HEK293 (cell line): ENCODE measurements at regions not wholly inside any gene's neighbourhood (a gene's known extent, or its start where the extent isn't known, plus 50 kb on each side); places are given as distances from the start of the nearest gene placed in this dataset.

Experiments used
- CTCF ChIA-PET: fragments of 350-600 bp; formaldehyde crosslinking; extraction: SDS; loops from one replicate; lab custom pipeline; 2021; ENCODE audit warnings: antibody characterized with exemption; lab: Yijun Ruan, JAX
- POLR2A ChIA-PET: fragments of 300-600 bp; formaldehyde crosslinking; extraction: SDS; loops from one replicate; lab custom pipeline; 2020; ENCODE audit warnings: antibody characterized with exemption, inconsistent platforms; lab: Yijun Ruan, JAX
- H3K27ac ChIP-seq: fragments of 200-500 bp; sonication (Bioruptor generic); 2 replicates; pipeline ENCODE4 v1.5.1; 2014; ENCODE audit warnings: low read depth, low read length, control low read depth, inconsistent platforms; ENCODE audit errors: extremely low read depth
- H3K36me3 ChIP-seq, 2 experiments: fragments of 200-500 bp in 1 of 2; sonication (Bioruptor generic) in 1 of 2; 1 replicate in 1 of 2; 2 replicates in 1 of 2; pipeline ENCODE4 v1.5.1; 2014 to 2017; ENCODE audit warnings: inconsistent platforms in 2 of 2, low read length in 2 of 2; ENCODE audit not compliant: control insufficient read depth in 2 of 2, insufficient read depth in 1 of 2
- H3K4me1 ChIP-seq: fragments of 200-500 bp; sonication (Bioruptor generic); 2 replicates; pipeline ENCODE4 v1.5.1; 2014; ENCODE audit warnings: mild to moderate bottlenecking, low read length, inconsistent platforms; ENCODE audit not compliant: control insufficient read depth, insufficient read depth
- H3K4me3 ChIP-seq: 2 replicates; pipeline ENCODE4 v1.5.1; 2011; ENCODE audit warnings: low read depth, mild to moderate bottlenecking, control low read depth, low read length, moderate library complexity
- H3K9me3 ChIP-seq: fragments of 200-500 bp; sonication (Bioruptor generic); 2 replicates; pipeline ENCODE4 v1.5.1; 2014; ENCODE audit warnings: low read depth, low read length, inconsistent platforms; ENCODE audit not compliant: control insufficient read depth, insufficient read depth
- AEBP2 ChIP-seq: fragments of 450-650 bp; formaldehyde crosslinking; IDR thresholded peaks from 2 replicates; pipeline ENCODE4 v1.5.1; 2016; ENCODE audit warnings: missing biosample characterization, missing genetic modification characterization, borderline replicate concordance
- ATF2 ChIP-seq: fragments of 450-650 bp; formaldehyde crosslinking; IDR thresholded peaks from 2 replicates; pipeline ENCODE4 v1.5.1; 2016; ENCODE audit warnings: missing biosample characterization, missing genetic modification characterization, low read depth
- BCL6B ChIP-seq: fragments of 450-650 bp; formaldehyde crosslinking; IDR thresholded peaks from 2 replicates; pipeline ENCODE4 v1.5.1; 2017; ENCODE audit warnings: missing biosample characterization, missing genetic modification characterization
- GLIS1 ChIP-seq: fragments of 450-650 bp; formaldehyde crosslinking; IDR thresholded peaks from 2 replicates; pipeline ENCODE4 v1.5.1; 2016; ENCODE audit warnings: missing biosample characterization, missing genetic modification characterization
- KLF16 ChIP-seq: fragments of 450-650 bp; formaldehyde crosslinking; IDR thresholded peaks from 2 replicates; pipeline ENCODE4 v1.5.1; 2017; ENCODE audit warnings: missing biosample characterization, missing genetic modification characterization
- KLF17 ChIP-seq: fragments of 450-650 bp; formaldehyde crosslinking; IDR thresholded peaks from 2 replicates; pipeline ENCODE4 v1.5.1; 2016; ENCODE audit warnings: missing biosample characterization, missing genetic modification characterization
- KLF9 ChIP-seq: fragments of 450-650 bp; formaldehyde crosslinking; IDR thresholded peaks from 2 replicates; pipeline ENCODE4 v1.5.1; 2016; ENCODE audit warnings: missing biosample characterization, missing genetic modification characterization, low read depth
- PATZ1 ChIP-seq: fragments of 450-650 bp; formaldehyde crosslinking; IDR thresholded peaks from 2 replicates; pipeline ENCODE4 v1.5.1; 2016; ENCODE audit warnings: missing biosample characterization, missing genetic modification characterization
- PRDM1 ChIP-seq: fragments of 450-650 bp; formaldehyde crosslinking; IDR thresholded peaks from 2 replicates; pipeline ENCODE4; 2016; ENCODE audit warnings: missing biosample characterization, missing genetic modification characterization
- SP2 ChIP-seq: fragments of 450-650 bp; formaldehyde crosslinking; IDR thresholded peaks from 2 replicates; pipeline ENCODE4 v1.5.1; 2016; ENCODE audit warnings: missing biosample characterization, missing genetic modification characterization
- ZNF169 ChIP-seq: fragments of 450-650 bp; formaldehyde crosslinking; IDR thresholded peaks from 2 replicates; pipeline ENCODE4 v1.5.1; 2016; ENCODE audit warnings: missing biosample characterization, missing genetic modification characterization
- ZNF223 ChIP-seq: fragments of 450-650 bp; formaldehyde crosslinking; IDR thresholded peaks from 2 replicates; pipeline ENCODE4 v1.5.1; 2016; ENCODE audit warnings: missing biosample characterization, missing genetic modification characterization
- ZNF302 ChIP-seq: fragments of 450-650 bp; formaldehyde crosslinking; IDR thresholded peaks from 2 replicates; pipeline ENCODE4 v1.5.1; 2016; ENCODE audit warnings: missing biosample characterization, missing genetic modification characterization, low read depth
- ZNF311 ChIP-seq: fragments of 450-650 bp; formaldehyde crosslinking; IDR thresholded peaks from 2 replicates; pipeline ENCODE4 v1.5.1; 2017; ENCODE audit warnings: missing biosample characterization, missing genetic modification characterization, borderline replicate concordance
- ZNF416 ChIP-seq: fragments of 450-650 bp; formaldehyde crosslinking; IDR thresholded peaks from 2 replicates; pipeline ENCODE4 v1.5.1; 2016; ENCODE audit warnings: missing biosample characterization, missing genetic modification characterization
- ZNF449 ChIP-seq: fragments of 450-650 bp; formaldehyde crosslinking; IDR thresholded peaks from 2 replicates; pipeline ENCODE4 v1.5.1; 2017; ENCODE audit warnings: missing biosample characterization, mild to moderate bottlenecking, missing genetic modification characterization, moderate library complexity
- ZNF530 ChIP-seq: fragments of 450-650 bp; formaldehyde crosslinking; IDR thresholded peaks from 2 replicates; pipeline ENCODE4 v1.5.1; 2016; ENCODE audit warnings: low read depth, missing biosample characterization, missing genetic modification characterization
- ZNF596 ChIP-seq: fragments of 450-650 bp; IDR thresholded peaks from 2 replicates; pipeline ENCODE4 v1.5.0; 2018; ENCODE audit warnings: missing biosample characterization, mild to moderate bottlenecking, missing genetic modification characterization, moderate library complexity
- ZNF610 ChIP-seq: fragments of 450-650 bp; formaldehyde crosslinking; IDR thresholded peaks from 2 replicates; pipeline ENCODE4 v1.5.1; 2016; ENCODE audit warnings: missing biosample characterization, missing genetic modification characterization, borderline replicate concordance
- ZNF707 ChIP-seq: fragments of 450-650 bp; formaldehyde crosslinking; IDR thresholded peaks from 2 replicates; pipeline ENCODE4 v1.5.1; 2016; ENCODE audit warnings: missing biosample characterization, missing genetic modification characterization
- ZNF747 ChIP-seq: fragments of 450-650 bp; formaldehyde crosslinking; IDR thresholded peaks from 2 replicates; pipeline ENCODE4 v1.5.1; 2016; ENCODE audit warnings: missing biosample characterization, missing genetic modification characterization
- ZNF76 ChIP-seq: fragments of 450-650 bp; formaldehyde crosslinking; IDR thresholded peaks from 2 replicates; pipeline ENCODE4; 2016; ENCODE audit warnings: low read depth, missing biosample characterization, missing genetic modification characterization, borderline replicate concordance
- ZNF830 ChIP-seq: fragments of 450-650 bp; IDR thresholded peaks from 2 replicates; pipeline ENCODE4 v1.5.0; 2018; ENCODE audit warnings: missing biosample characterization, missing genetic modification characterization, low read depth, mild to moderate bottlenecking, moderate library complexity
- ZSCAN23 ChIP-seq: fragments of 450-650 bp; formaldehyde crosslinking; IDR thresholded peaks from 2 replicates; pipeline ENCODE4 v1.5.1; 2016; ENCODE audit warnings: missing biosample characterization, missing genetic modification characterization
- ZSCAN30 ChIP-seq: fragments of 450-650 bp; IDR thresholded peaks from 2 replicates; pipeline ENCODE4 v1.5.1; 2018; ENCODE audit warnings: missing biosample characterization, mild to moderate bottlenecking, missing genetic modification characterization, moderate library complexity

- POLR2A ChIA-PET = no interaction called here
- TF ChIP-seq ZNF311 (no peak), KLF9 (no peak), ZNF302 (tag by site-specific recombination) (no peak), ZNF830 (no peak), BCL6B (tag by site-specific recombination) (no peak), ZNF169 (tag by site-specific recombination) (no peak), GLIS1 (tag by site-specific recombination) (no peak), AEBP2 (no peak), ZSCAN23 (tag by site-specific recombination) (no peak), ZNF416 (tag by site-specific recombination) (no peak), ZNF530 (tag by site-specific recombination) (no peak), ZSCAN30 (tag by site-specific recombination) (no peak), ATF2 (no peak), ZNF707 (tag by site-specific recombination) (no peak), ZNF449 (no peak), ZNF610 (tag by site-specific recombination) (no peak), PATZ1 (tag by site-specific recombination) (no peak), SP2 (tag by site-specific recombination) (no peak)
- Histone ChIP-seq H3K27ac (no peak overlapping the region), H3K36me3 (no peaks in the 10 kb centered on the region), H3K4me3 (no peak overlapping the region), H3K9me3 (no peaks in the 10 kb centered on the region), H3K4me1 (no peaks in the 10 kb centered on the region)
- CTCF ChIA-PET = no interaction called here
Observed at GRCh38 chr7:152523916-152524315, 88.1 kb upstream of the KMT2C start.

- ChIA-PET CTCF (no interaction called here), POLR2A (no interaction called here)
- Histone ChIP-seq H3K27ac (no peak overlapping the region), H3K4me3 (no peak overlapping the region), H3K4me1 (no peaks in the 10 kb centered on the region), H3K9me3 (no peaks in the 10 kb centered on the region), H3K36me3 (no peaks in the 10 kb centered on the region)
- TF ChIP-seq ZNF223 (tag by site-specific recombination) (no peak), ZNF76 (tag by site-specific recombination) (no peak), PRDM1 (tag by site-specific recombination) (no peak), KLF16 (no peak), ZNF596 (tag by site-specific recombination) (no peak), ZNF747 (tag by site-specific recombination) (no peak), KLF17 (no peak)
Observed at GRCh38 chr7:152522571-152523067, 86.8 kb upstream of the KMT2C start.
